SK-N-SH (cell line): ENCODE measurements at regions not wholly inside any gene's neighbourhood (a gene's known extent, or its start where the extent isn't known, plus 50 kb on each side); places are given as distances from the start of the nearest gene placed in this dataset.

ENCODE experiments used
- CTCF ChIA-PET: fragments of 300-600, 350-600 bp; formaldehyde crosslinking; extraction: SDS; loops from one replicate; lab custom pipeline; 2021; lab: Yijun Ruan, JAX
- POLR2A ChIA-PET: fragments of 350-600 bp; sonication (Branson Sonifier 250); formaldehyde crosslinking; extraction: SDS; loops from one replicate; lab custom pipeline; 2020; ENCODE audit warnings: antibody characterized with exemption, inconsistent platforms; lab: Yijun Ruan, JAX
- DNase-seq: peaks from one replicate; pipeline ENCODE4 v3.0.0; 2012
- H2AFZ ChIP-seq: fragments of 200-600 bp; sonication (generic); 2 replicates; pipeline ENCODE4 v1.8.1; 2016; ENCODE audit warnings: antibody characterized with exemption, mild to moderate bottlenecking, low read depth
- H3F3A ChIP-seq: fragments of 200-600 bp; sonication (generic); replicated peaks from 2 replicates; pipeline ENCODE3; 2016; ENCODE audit warnings: antibody characterized with exemption, mild to moderate bottlenecking; ENCODE audit not compliant: insufficient read depth
- H3K27ac ChIP-seq, 2 experiments: fragments of 200-500 bp in 1 of 2; fragments of 200-600 bp in 1 of 2; sonication (Bioruptor generic) in 1 of 2; sonication (generic), shearing (Covaris generic) in 1 of 2; 2 replicates each; pipeline versions ENCODE4 v1.5.1 to v1.6.1; 2014 to 2016; ENCODE audit warnings: low read depth in 2 of 2, inconsistent platforms in 1 of 2, low read length in 1 of 2, mild to moderate bottlenecking in 1 of 2, mixed read lengths in 1 of 2
- H3K27me3 ChIP-seq: fragments of 200-600 bp; sonication (generic), shearing (Covaris generic); 2 replicates; pipeline ENCODE4 v1.6.1; 2016; ENCODE audit warnings: mixed run types; ENCODE audit not compliant: insufficient read depth
- H3K36me3 ChIP-seq, 2 experiments: fragments of 200-500 bp in 1 of 2; fragments of 200-600 bp in 1 of 2; sonication (Bioruptor generic) in 1 of 2; sonication (generic) in 1 of 2; replicated peaks in 1 of 2; 2 replicates each; pipeline versions ENCODE3 to v1.5.1; 2014 to 2016; ENCODE audit warnings: low read length in 1 of 2, mild to moderate bottlenecking in 1 of 2; ENCODE audit not compliant: insufficient read depth in 2 of 2, control insufficient read depth in 1 of 2
- H3K4me1 ChIP-seq, 2 experiments: fragments of 200-500 bp in 1 of 2; fragments of 200-600 bp in 1 of 2; sonication (Bioruptor generic) in 1 of 2; sonication (generic), shearing (Covaris generic) in 1 of 2; 2 replicates each; pipeline versions ENCODE4 v1.5.1 to v1.6.1; 2014 to 2016; ENCODE audit warnings: low read depth in 1 of 2, low read length in 1 of 2, mixed run types in 1 of 2; ENCODE audit not compliant: insufficient read depth in 2 of 2, control insufficient read depth in 1 of 2
- H3K4me2 ChIP-seq: fragments of 200-600 bp; sonication (generic), shearing (Covaris generic); 2 replicates; pipeline ENCODE4 v1.6.1; 2017; ENCODE audit warnings: mixed run types
- H3K4me3 ChIP-seq, 2 experiments: fragments of 200-500 bp in 1 of 2; fragments of 200-600 bp in 1 of 2; sonication (Bioruptor generic) in 1 of 2; sonication (generic), shearing (Covaris generic) in 1 of 2; 2 replicates each; pipeline versions ENCODE4 v1.5.1 to v1.8.1; 2014 to 2016; ENCODE audit warnings: low read depth in 2 of 2, inconsistent platforms in 1 of 2, low read length in 1 of 2, mild to moderate bottlenecking in 1 of 2, mixed read lengths in 1 of 2, moderate library complexity in 1 of 2
- H3K79me2 ChIP-seq: fragments of 200-600 bp; sonication (generic); 2 replicates; pipeline ENCODE4 v1.8.1; 2017; ENCODE audit warnings: mild to moderate bottlenecking; ENCODE audit not compliant: insufficient read depth
- H3K9ac ChIP-seq: fragments of 200-600 bp; sonication (generic); 2 replicates; pipeline ENCODE4 v1.6.1; 2017; ENCODE audit warnings: mixed run types
- H3K9me2 ChIP-seq: fragments of 200-600 bp; sonication (generic); 2 replicates; pipeline ENCODE4 v1.6.1; 2017; ENCODE audit warnings: mixed run types
- H3K9me3 ChIP-seq: fragments of 200-600 bp; sonication (generic); 2 replicates; pipeline ENCODE4 v1.6.1; 2017; ENCODE audit warnings: mixed run types, mild to moderate bottlenecking, moderate library complexity
- H4K20me1 ChIP-seq: fragments of 200-600 bp; sonication (generic); 2 replicates; pipeline ENCODE4 v1.6.1; 2017; ENCODE audit warnings: mild to moderate bottlenecking, mixed run types; ENCODE audit not compliant: insufficient read depth
- CHD2 ChIP-seq: fragments of 150-350 bp; IDR thresholded peaks from 2 replicates; pipeline ENCODE4 v1.6.1; 2018; ENCODE audit warnings: low read length; ENCODE audit not compliant: partially characterized antibody
- ELF1 ChIP-seq: IDR thresholded peaks from 2 replicates; pipeline ENCODE4 v1.4.0; 2012
- EZH2phosphoT487 ChIP-seq: fragments of 200-600 bp; sonication (generic); IDR thresholded peaks from 2 replicates; pipeline ENCODE4 v1.6.1; 2017; ENCODE audit warnings: low read depth, mixed run types, mild to moderate bottlenecking, antibody characterized with exemption, moderate library complexity, borderline replicate concordance
- FOXJ3 ChIP-seq: sonication (generic); formaldehyde crosslinking; IDR thresholded peaks from 2 replicates; pipeline ENCODE4 v1.5.1; 2020; ENCODE audit warnings: mild to moderate bottlenecking, missing genetic modification reagents
- GABPA ChIP-seq: IDR thresholded peaks from 2 replicates; pipeline ENCODE4 v1.4.0; 2012; ENCODE audit warnings: low read depth, mild to moderate bottlenecking
- GATA2 ChIP-seq: sonication (generic); formaldehyde crosslinking; IDR thresholded peaks from 2 replicates; pipeline ENCODE4 v1.5.0; 2020; ENCODE audit warnings: mild to moderate bottlenecking, missing genetic modification reagents
- IRF3 ChIP-seq: fragments of 150-350 bp; IDR thresholded peaks from 2 replicates; pipeline ENCODE4 v1.6.1; 2016; ENCODE audit warnings: mild to moderate bottlenecking, low read depth, low read length
- JUND ChIP-seq: IDR thresholded peaks from 2 replicates; pipeline ENCODE4 v1.4.0; 2012
- PBX3 ChIP-seq: IDR thresholded peaks from 2 replicates; pipeline ENCODE4; 2012
- RXRA ChIP-seq: IDR thresholded peaks from 2 replicates; pipeline ENCODE4 v1.4.0; 2012; ENCODE audit warnings: low read depth, mild to moderate bottlenecking, borderline replicate concordance
- SMC3 ChIP-seq: IDR thresholded peaks from 2 replicates; pipeline ENCODE4 v1.6.1; 2012; ENCODE audit warnings: low read depth, low read length, improper control_type of control experiment
- TAF1 ChIP-seq: IDR thresholded peaks from 2 replicates; pipeline ENCODE4 v1.6.1; 2012; ENCODE audit warnings: low read depth, mild to moderate bottlenecking, low read length, moderate library complexity, borderline replicate concordance
- TEAD4 ChIP-seq: IDR thresholded peaks from 2 replicates; pipeline ENCODE4 v1.4.0; 2012; ENCODE audit warnings: mild to moderate bottlenecking, borderline replicate concordance; ENCODE audit not compliant: insufficient read depth
- YY1 ChIP-seq: IDR thresholded peaks from 2 replicates; pipeline ENCODE4 v1.4.0; 2012; ENCODE audit warnings: low read depth, mild to moderate bottlenecking
- WGBS: methylation state at CpG from one replicate; pipeline ENCODE4 v1.1.6; 2017; ENCODE audit warnings: low lambda C conversion rate; 5-methylcytosine and 5-hydroxymethylcytosine counted together
- TF ChIP-seq, protein P1 (sequence below): IDR thresholded peaks from 2 replicates; pipeline ENCODE4 v1.6.1; 2012; ENCODE audit warnings: mild to moderate bottlenecking, low read depth, low read length, moderate library complexity
- TF ChIP-seq, protein P2 (sequence below): IDR thresholded peaks from 2 replicates; pipeline ENCODE4 v1.4.0; 2012; ENCODE audit warnings: low read depth, borderline replicate concordance
- TF ChIP-seq, protein P3 (sequence below): IDR thresholded peaks from 2 replicates; pipeline ENCODE4 v1.4.0; 2012; ENCODE audit warnings: low read depth, borderline replicate concordance

DNA sequence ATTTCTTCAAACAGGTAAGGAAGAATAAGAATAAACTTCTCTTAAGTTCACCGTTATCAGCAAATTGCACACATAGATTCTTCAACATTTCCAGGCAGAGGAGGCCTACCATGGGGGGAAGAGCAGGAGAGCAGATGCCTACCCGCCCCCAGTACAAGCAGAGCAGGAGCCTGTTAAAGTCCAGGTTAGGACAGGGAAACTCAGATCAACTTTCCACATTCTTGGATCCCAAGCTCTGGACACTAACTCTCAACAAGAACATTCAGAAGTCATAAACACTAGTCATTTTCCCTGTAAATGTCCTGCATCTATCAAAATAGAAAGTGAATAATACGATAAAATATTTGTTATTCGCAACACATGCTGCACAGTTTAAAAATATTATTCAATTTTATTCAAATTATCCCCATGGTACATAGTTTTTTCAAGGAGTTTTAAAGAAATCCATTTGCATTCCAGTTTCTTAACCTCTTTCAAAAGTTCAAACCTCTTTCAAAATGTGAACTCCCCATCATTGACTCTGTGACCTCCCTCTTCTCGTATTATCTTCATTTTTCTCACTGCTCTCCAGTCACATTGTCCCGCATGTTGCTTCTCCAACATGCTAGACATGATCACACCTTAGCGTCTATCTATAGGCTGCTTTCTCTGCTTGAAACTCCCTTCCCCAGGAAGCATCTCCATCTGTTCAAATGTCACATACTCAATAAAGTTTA, 185.2 kb upstream of the NEIL3 start:
- Histone ChIP-seq H3K9me3 (peaks cover 20% of the 10 kb centered on the region), H3K36me3 (peaks cover 0 to 9% of the 10 kb centered on the region in 2 experiments), H3K4me3 (no peak overlapping the region), H3K27ac (no peak overlapping the region), H3K4me1 (no peaks in the 10 kb centered on the region), H3K9me2 (no peaks in the 10 kb centered on the region), H3F3A (peaks cover 1% of the 10 kb centered on the region), H3K9ac (no peak overlapping the region), H3K27me3 (no peaks in the 10 kb centered on the region), H4K20me1 (no peaks in the 10 kb centered on the region), H2AFZ (peak overlapping the region; percentile 73; the same call in 1 of the 2 replicates)
- no peak for DNase-seq
- 66% methylated on average over 7 of the region's 7 CpGs for whole genome bisulfite sequencing
- CTCF ChIA-PET: no interaction called here
- no peak for TF ChIP-seq TEAD4
- TF ChIP-seq SMC3: no peak
- TF ChIP-seq, protein P1, sequence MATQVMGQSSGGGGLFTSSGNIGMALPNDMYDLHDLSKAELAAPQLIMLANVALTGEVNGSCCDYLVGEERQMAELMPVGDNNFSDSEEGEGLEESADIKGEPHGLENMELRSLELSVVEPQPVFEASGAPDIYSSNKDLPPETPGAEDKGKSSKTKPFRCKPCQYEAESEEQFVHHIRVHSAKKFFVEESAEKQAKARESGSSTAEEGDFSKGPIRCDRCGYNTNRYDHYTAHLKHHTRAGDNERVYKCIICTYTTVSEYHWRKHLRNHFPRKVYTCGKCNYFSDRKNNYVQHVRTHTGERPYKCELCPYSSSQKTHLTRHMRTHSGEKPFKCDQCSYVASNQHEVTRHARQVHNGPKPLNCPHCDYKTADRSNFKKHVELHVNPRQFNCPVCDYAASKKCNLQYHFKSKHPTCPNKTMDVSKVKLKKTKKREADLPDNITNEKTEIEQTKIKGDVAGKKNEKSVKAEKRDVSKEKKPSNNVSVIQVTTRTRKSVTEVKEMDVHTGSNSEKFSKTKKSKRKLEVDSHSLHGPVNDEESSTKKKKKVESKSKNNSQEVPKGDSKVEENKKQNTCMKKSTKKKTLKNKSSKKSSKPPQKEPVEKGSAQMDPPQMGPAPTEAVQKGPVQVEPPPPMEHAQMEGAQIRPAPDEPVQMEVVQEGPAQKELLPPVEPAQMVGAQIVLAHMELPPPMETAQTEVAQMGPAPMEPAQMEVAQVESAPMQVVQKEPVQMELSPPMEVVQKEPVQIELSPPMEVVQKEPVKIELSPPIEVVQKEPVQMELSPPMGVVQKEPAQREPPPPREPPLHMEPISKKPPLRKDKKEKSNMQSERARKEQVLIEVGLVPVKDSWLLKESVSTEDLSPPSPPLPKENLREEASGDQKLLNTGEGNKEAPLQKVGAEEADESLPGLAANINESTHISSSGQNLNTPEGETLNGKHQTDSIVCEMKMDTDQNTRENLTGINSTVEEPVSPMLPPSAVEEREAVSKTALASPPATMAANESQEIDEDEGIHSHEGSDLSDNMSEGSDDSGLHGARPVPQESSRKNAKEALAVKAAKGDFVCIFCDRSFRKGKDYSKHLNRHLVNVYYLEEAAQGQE: no peak
- no peak for TF ChIP-seq PBX3
- TF ChIP-seq CHD2: no peak
- no peak for TF ChIP-seq GABPA
- TF ChIP-seq, protein P2, sequence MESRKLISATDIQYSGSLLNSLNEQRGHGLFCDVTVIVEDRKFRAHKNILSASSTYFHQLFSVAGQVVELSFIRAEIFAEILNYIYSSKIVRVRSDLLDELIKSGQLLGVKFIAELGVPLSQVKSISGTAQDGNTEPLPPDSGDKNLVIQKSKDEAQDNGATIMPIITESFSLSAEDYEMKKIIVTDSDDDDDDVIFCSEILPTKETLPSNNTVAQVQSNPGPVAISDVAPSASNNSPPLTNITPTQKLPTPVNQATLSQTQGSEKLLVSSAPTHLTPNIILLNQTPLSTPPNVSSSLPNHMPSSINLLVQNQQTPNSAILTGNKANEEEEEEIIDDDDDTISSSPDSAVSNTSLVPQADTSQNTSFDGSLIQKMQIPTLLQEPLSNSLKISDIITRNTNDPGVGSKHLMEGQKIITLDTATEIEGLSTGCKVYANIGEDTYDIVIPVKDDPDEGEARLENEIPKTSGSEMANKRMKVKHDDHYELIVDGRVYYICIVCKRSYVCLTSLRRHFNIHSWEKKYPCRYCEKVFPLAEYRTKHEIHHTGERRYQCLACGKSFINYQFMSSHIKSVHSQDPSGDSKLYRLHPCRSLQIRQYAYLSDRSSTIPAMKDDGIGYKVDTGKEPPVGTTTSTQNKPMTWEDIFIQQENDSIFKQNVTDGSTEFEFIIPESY: no peak
- TF ChIP-seq FOXJ3 (CRISPR knock-in tag): no peak
- no peak for TF ChIP-seq JUND
- TF ChIP-seq TAF1: no peak
- no peak for TF ChIP-seq YY1
- no peak for TF ChIP-seq ELF1
- TF ChIP-seq RXRA: no peak
- TF ChIP-seq GATA2: no peak
- TF ChIP-seq EZH2phosphoT487: no peak
- TF ChIP-seq, protein P3, sequence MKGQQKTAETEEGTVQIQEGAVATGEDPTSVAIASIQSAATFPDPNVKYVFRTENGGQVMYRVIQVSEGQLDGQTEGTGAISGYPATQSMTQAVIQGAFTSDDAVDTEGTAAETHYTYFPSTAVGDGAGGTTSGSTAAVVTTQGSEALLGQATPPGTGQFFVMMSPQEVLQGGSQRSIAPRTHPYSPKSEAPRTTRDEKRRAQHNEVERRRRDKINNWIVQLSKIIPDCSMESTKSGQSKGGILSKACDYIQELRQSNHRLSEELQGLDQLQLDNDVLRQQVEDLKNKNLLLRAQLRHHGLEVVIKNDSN: no peak
- no peak for TF ChIP-seq IRF3
- TF ChIP-seq, all 33 proteins: peak for 0
- H3K79me2 ChIP-seq: no peaks in the 10 kb centered on the region
- H3K4me2 ChIP-seq: no peak overlapping the region
- POLR2A ChIA-PET: no interaction called here
